ENCODE measurements at regions not wholly inside any gene's neighbourhood (a gene's known extent, or its start where the extent isn't known, plus 50 kb on each side); places are given as distances from the start of the nearest gene placed in this dataset.

- DNase-seq (ENCODE audit: low read depth in 2 of 2, low spot score in 1 of 2), result no peak
Observed at GRCh38 chr3:66800941-66801545, 197.1 kb upstream of the KBTBD8 start.

- no peak for DNase-seq (ENCODE audit: low read depth in 2 of 2, low spot score in 1 of 2)
Observed at GRCh38 chr3:66803206-66803605, 194.9 kb upstream of the KBTBD8 start.

GRCh38 chr3:66803721-66804695 is 194.1 kb upstream of the KBTBD8 start:
- DNase-seq (ENCODE audit: low read depth in 2 of 2, low spot score in 1 of 2), result no peak

GRCh38 chr3:66808891-66809594 is 189.1 kb upstream of the KBTBD8 start:
- DNase-seq (ENCODE audit: low read depth in 2 of 2, low spot score in 1 of 2), result no peak

GRCh38 chr3:66809595-66809958 is 188.5 kb upstream of the KBTBD8 start:
- DNase-seq (ENCODE audit: low read depth in 2 of 2, low spot score in 1 of 2), result no peak

- no peak for DNase-seq (ENCODE audit: low read depth in 2 of 2, low spot score in 1 of 2)
Observed at GRCh38 chr3:66812136-66812535, 186.0 kb upstream of the KBTBD8 start.

GRCh38 chr3:66812741-66813140 is 185.4 kb upstream of the KBTBD8 start:
- DNase-seq (ENCODE audit: low read depth in 2 of 2, low spot score in 1 of 2), result no peak

GRCh38 chr3:66816090-66816761 is 181.9 kb upstream of the KBTBD8 start:
- DNase-seq (ENCODE audit: low read depth in 2 of 2, low spot score in 1 of 2), result no peak

- DNase-seq (ENCODE audit: low read depth in 2 of 2, low spot score in 1 of 2), result no peak
Observed at GRCh38 chr3:66817951-66818557, 180.1 kb upstream of the KBTBD8 start.

- DNase-seq (ENCODE audit: low read depth in 2 of 2, low spot score in 1 of 2), result no peak
Observed at GRCh38 chr3:66819993-66820501, 178.1 kb upstream of the KBTBD8 start.

GRCh38 chr3:66822186-66823008 is 175.7 kb upstream of the KBTBD8 start:
- peak; percentile 21 to 48 for DNase-seq (ENCODE audit: low read depth in 2 of 2, low spot score in 1 of 2)

- no peak for DNase-seq (ENCODE audit: low read depth in 2 of 2, low spot score in 1 of 2)
Observed at GRCh38 chr3:66823009-66823397, 175.1 kb upstream of the KBTBD8 start.

- DNase-seq (ENCODE audit: low read depth in 2 of 2, low spot score in 1 of 2), result no peak
Observed at GRCh38 chr3:66823532-66823931, 174.6 kb upstream of the KBTBD8 start.

- DNase-seq (ENCODE audit: low read depth in 2 of 2, low spot score in 1 of 2), result no peak
Observed at GRCh38 chr3:66825375-66825774, 172.7 kb upstream of the KBTBD8 start.

- DNase-seq (ENCODE audit: low read depth in 2 of 2, low spot score in 1 of 2), result no peak
Observed at GRCh38 chr3:66827726-66828125, 170.4 kb upstream of the KBTBD8 start.

- no peak for DNase-seq (ENCODE audit: low read depth in 2 of 2, low spot score in 1 of 2)
Observed at GRCh38 chr3:66828303-66828702, 169.8 kb upstream of the KBTBD8 start.

- DNase-seq (ENCODE audit: low read depth in 2 of 2, low spot score in 1 of 2), result no peak
Observed at GRCh38 chr3:66830301-66830700, 167.8 kb upstream of the KBTBD8 start.

GRCh38 chr3:66831931-66832330 is 166.2 kb upstream of the KBTBD8 start:
- DNase-seq (ENCODE audit: low read depth in 2 of 2, low spot score in 1 of 2), result no peak

GRCh38 chr3:66836363-66837152 is 161.5 kb upstream of the KBTBD8 start:
- no peak for DNase-seq (ENCODE audit: low read depth in 2 of 2, low spot score in 1 of 2)

Data from stimulated activated CD8-positive, alpha-beta memory T cell treated with anti-CD3 and anti-CD28 coated beads, Interleukin-4, amount 100 ng/mL, for 4 hours (primary cell).